Stimulated activated CD8-positive, alpha-beta memory T cell treated with anti-CD3 and anti-CD28 coated beads, Interleukin-15, amount 100 ng/mL, for 24 hours (primary cell): ENCODE measurements at regions not wholly inside any gene's neighbourhood (a gene's known extent, or its start where the extent isn't known, plus 50 kb on each side); places are given as distances from the start of the nearest gene placed in this dataset.
"Not testable (repeated sequence)": the region's sequence is repeated elsewhere in the genome, so short reads cannot be mapped to it uniquely, and the experiment has no call there.

Experiments
- DNase-seq: peaks from one replicate; pipeline ENCODE4 v3.0.0-alpha.2; 2020; ENCODE audit warnings: low read depth

DNA sequence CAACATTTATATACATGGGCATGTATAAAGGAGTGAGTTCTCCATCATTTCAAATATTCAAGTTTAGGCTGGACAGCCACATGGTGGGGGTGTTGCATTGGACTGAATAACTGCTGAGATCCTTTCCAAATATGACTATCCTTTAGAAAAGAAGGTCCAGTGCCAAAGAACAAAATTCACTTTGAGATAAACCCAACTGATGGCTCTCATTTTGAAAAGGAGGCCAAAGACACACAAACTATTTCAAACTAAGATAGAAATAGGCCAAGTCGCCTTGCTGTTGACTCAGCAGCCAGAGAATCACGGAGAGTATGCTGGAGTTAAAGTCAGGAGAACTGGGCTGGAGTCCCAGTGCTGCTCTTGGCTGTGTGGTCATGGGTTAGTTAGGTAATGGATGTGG lies 204.5 kb upstream of the LRATD1 start:
- no peak for DNase-seq

GRCh38 chr2:14433946-14434495 lies 198.5 kb upstream of the LRATD1 start:
- no peak for DNase-seq

- DNase-seq = no peak
Observed at GRCh38 chr2:14445670-14446069, 186.8 kb upstream of the LRATD1 start.

DNA sequence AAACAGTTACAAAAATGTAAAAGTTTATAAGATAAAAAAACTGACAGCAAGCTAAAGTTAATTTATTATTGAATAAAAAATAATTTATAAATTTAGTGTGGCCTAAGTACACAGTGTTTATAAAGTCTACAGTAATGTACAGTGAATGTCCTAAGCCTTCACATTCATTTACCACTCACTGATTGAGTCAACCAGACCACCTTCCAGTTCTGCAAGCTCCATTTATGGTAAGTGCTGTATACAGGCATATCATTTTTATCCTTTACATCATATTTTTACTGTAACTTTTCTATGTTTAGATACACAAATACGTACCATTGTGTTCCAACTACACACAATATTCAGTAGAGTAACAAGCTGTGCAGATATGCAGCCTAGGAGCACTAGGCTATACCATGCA lies 184.2 kb upstream of the LRATD1 start:
- DNase-seq = no peak

- DNase-seq = no peak
Observed at GRCh38 chr2:14451312-14451711, 181.2 kb upstream of the LRATD1 start.

GRCh38 chr2:14454202-14454601 lies 178.3 kb upstream of the LRATD1 start:
- no peak for DNase-seq

- DNase-seq = no peak
Observed at GRCh38 chr2:14459786-14460325, 172.7 kb upstream of the LRATD1 start.

- no peak for DNase-seq
Observed at GRCh38 chr2:14475994-14476393, 156.5 kb upstream of the LRATD1 start.

DNA sequence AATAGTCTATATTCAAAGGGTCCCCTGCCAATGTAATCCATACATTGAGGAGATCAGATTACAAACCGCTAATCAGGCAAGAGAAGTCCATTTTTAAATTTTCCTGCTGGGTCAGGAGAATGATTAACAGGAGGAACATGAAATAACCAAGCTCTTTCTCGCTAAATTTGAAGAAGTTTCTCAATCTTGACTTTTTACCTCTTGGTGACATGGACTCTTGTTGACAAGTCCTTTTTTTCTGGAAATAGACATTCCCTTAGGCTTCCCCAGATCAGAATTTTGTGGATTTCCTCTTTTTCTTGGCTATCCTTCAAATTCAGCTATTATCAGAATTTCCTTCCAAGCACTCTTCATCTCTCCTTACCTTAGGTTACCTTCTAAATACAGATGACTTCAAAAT lies 153.0 kb upstream of the LRATD1 start:
- DNase-seq = no peak

DNA sequence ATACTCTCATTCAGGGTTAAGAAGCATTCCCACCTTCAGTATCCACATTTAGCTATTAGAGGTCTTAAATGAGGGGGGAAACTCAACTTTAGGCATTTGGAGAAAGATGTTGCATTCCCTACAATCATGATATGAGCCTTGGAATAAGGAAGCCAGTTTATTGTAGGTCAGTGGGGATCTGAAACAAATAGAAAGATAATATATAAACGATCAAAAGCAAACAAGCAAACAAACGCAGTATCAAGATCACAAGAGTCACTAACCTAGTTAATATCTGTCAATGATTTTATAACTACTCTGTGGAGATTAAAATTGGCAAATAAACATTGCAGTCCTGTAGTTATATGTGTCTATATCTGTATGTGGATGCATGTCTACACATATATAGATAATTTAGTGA lies 152.4 kb upstream of the LRATD1 start:
- no peak for DNase-seq

DNA sequence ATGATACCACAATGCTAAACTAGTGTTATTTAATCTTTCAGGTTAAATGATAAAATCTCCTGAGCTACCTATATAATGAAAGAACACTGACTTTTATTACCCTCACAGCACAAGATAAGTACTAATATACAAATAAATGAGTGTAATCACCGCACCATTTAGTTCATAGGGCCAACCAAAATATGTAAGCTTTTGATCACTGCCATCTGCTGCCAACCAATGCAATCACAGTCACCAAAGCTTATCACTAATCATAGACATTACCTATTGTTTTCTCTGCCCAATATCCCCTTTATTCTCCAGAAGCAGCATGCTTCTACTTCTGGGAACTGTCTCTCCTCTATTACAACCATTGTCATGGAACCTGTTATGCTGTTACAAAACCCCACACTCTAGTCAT lies 151.6 kb upstream of the LRATD1 start:
- no peak for DNase-seq

DNA sequence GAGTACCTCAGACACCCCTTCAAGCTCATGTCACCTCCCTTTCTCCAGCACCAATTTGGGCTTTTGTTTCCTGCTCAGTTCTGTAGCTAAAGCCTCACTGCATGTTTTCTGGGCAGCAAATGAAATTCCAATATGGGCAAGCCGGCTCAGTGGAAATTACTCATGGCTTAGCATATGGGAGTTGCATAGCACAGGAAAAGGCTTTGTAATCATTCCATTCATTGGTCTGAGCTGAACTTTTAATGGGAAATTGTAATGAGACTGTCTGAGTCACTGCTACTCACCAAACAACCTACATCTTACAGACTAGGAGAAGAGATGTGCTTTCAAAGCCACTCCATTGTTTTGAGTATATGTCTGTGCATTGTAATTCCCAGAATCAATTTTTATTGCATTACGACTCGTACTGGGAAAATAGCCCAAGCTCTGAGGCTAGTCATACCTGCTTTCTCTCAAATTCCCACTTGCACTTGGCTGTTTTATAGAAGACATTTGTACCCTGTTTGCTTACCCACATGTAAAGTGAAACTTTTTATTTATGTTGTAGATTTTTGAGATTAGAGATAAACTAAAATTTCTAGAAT lies 139.5 kb upstream of the LRATD1 start:
- DNase-seq = no peak

GRCh38 chr2:14494759-14495158 lies 137.8 kb upstream of the LRATD1 start:
- DNase-seq = no peak

- DNase-seq = no peak
Observed at GRCh38 chr2:14501061-14501460, 131.5 kb upstream of the LRATD1 start.

GRCh38 chr2:14506955-14507354 lies 125.6 kb upstream of the LRATD1 start:
- DNase-seq = not testable (repeated sequence)

- no peak for DNase-seq
Observed at GRCh38 chr2:14511541-14511940, 121.0 kb upstream of the LRATD1 start.

GRCh38 chr2:14513903-14514302 lies 118.6 kb upstream of the LRATD1 start:
- DNase-seq = no peak

DNA sequence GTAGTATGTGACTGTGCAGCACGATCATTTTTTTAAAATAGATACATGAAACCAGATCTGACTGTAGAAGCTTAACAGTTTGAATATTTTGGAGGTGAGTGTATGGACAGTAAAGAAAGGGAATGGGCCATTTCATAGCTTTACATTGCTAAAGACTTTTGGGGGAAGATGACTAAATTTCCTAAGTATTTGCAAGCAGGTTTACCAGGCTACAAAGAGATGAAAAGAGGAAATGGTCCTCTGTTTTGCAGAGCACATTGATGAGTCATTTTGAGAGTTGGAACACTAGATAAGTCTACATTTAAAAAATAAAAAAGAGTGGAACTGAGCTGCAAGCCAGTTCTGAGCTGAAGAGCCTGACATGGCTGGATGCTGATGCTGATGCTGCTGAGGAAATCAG lies 115.7 kb upstream of the LRATD1 start:
- DNase-seq = no peak

- no peak for DNase-seq
Observed at GRCh38 chr2:14517731-14518130, 114.8 kb upstream of the LRATD1 start.

DNA sequence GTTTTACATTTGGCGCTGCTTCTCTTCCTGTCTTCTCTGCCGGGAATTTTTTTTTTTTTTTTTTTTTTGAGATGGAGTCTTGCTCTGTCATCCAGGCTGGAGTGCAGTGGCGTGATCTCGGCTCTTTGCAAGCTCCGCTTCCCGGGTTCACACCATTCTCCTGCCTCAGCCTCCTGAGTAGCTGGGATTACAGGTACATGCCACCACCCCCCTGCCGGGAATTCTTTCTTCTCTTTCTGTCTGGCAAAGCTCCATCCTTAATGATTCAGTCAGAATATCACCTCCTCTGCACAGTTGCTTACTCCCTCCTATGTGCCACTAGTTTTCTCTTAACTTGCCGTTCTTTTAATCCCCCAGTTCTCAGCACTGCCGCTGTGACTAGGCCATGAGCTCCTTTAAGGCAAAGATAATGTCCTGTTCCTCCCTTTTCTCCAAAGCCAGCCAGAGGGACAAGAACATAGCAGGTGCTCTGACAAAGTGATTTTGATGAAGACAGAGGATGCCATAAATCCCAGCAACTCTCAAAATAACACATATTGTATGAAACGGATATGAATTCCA lies 112.1 kb upstream of the LRATD1 start:
- no peak for DNase-seq

- no peak for DNase-seq
Observed at GRCh38 chr2:14524041-14524802, 108.3 kb upstream of the LRATD1 start.

DNA sequence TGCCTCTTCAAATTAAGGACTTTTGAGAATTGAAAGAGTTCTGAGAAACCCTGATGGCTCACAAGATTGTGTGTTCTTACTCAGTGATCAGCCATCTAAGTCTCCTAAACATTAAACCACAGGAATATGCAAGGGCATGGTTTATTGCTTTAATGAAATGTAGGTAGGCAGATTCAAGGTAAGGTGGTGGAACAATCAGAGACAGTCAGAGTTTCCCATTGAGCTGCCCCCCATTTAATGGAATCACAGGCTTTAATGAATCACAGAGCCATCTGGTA lies 107.8 kb upstream of the LRATD1 start:
- DNase-seq = no peak

DNA sequence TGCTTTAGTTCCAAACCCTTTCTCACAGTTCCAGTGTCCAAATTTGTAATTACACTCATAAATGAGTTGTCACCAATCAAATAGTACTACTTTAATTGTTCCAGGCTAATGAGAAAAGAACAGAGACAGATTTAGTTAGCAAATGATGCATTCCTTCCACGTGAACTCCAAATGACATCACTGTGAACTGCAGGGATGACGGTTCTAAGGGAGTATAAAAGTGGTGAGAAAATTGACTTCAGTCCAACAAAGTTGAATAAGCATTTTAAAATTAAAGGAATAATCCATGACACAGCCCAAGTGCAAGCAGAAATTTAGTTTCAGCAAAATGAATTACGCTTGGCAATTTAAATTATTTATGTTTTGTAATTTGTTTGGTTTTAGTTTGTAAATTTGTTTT lies 102.0 kb upstream of the LRATD1 start:
- DNase-seq = no peak
